HEK293T (cell line): ENCODE measurements at regions not wholly inside any gene's neighbourhood (a gene's known extent, or its start where the extent isn't known, plus 50 kb on each side); places are given as distances from the start of the nearest gene placed in this dataset.

Experiments used
- CTCF ChIA-PET: fragments of 350-600 bp; formaldehyde crosslinking; extraction: SDS; loops from one replicate; lab custom pipeline; 2021; ENCODE audit warnings: antibody characterized with exemption, inconsistent platforms; lab: Yijun Ruan, JAX
- POLR2A ChIA-PET: fragments of 350-600 bp; formaldehyde crosslinking; extraction: SDS; loops from one replicate; lab custom pipeline; 2020; ENCODE audit warnings: antibody characterized with exemption, inconsistent platforms; lab: Yijun Ruan, JAX
- DNase-seq: peaks from one replicate; pipeline ENCODE4 v3.0.0; 2012; ENCODE audit warnings: mixed read lengths; ENCODE audit errors: extremely low spot score
- ARNT ChIP-seq: fragments of 450-650 bp; IDR thresholded peaks from 2 replicates; pipeline ENCODE4 v1.6.1; 2017; ENCODE audit warnings: mild to moderate bottlenecking
- BHLHE40 ChIP-seq: fragments of 450-650 bp; IDR thresholded peaks from 2 replicates; pipeline ENCODE4 v1.6.1; 2016; ENCODE audit warnings: mild to moderate bottlenecking, moderate library complexity, borderline replicate concordance
- CTBP1 ChIP-seq: fragments of 450-650 bp; IDR thresholded peaks from 2 replicates; pipeline ENCODE4 v1.6.1; 2016; ENCODE audit warnings: borderline replicate concordance
- ELF4 ChIP-seq: fragments of 450-650 bp; IDR thresholded peaks from 2 replicates; pipeline ENCODE4 v1.6.1; 2017; ENCODE audit warnings: antibody characterized with exemption
- FOXA1 ChIP-seq: fragments of 450-650 bp; IDR thresholded peaks from 2 replicates; pipeline ENCODE4 v1.6.1; 2016; ENCODE audit warnings: mild to moderate bottlenecking
- FOXK2 ChIP-seq: fragments of 450-650 bp; IDR thresholded peaks from 2 replicates; pipeline ENCODE4 v1.6.1; 2016; ENCODE audit warnings: mild to moderate bottlenecking
- FOXM1 ChIP-seq: fragments of 450-650 bp; IDR thresholded peaks from 2 replicates; pipeline ENCODE4 v1.6.1; 2017; ENCODE audit warnings: mild to moderate bottlenecking, borderline replicate concordance
- HDGF ChIP-seq: fragments of 450-650 bp; IDR thresholded peaks from 2 replicates; pipeline ENCODE4 v1.6.1; 2017; ENCODE audit warnings: antibody characterized with exemption, borderline replicate concordance
- L3MBTL2 ChIP-seq: fragments of 450-650 bp; conservative IDR thresholded peaks from 2 replicates; pipeline ENCODE4 v1.6.1; 2016; ENCODE audit warnings: mild to moderate bottlenecking
- LEF1 ChIP-seq: fragments of 450-650 bp; IDR thresholded peaks from 2 replicates; pipeline ENCODE4 v1.6.1; 2017; ENCODE audit warnings: mild to moderate bottlenecking, borderline replicate concordance
- NFRKB ChIP-seq: fragments of 450-650 bp; IDR thresholded peaks from 2 replicates; pipeline ENCODE4 v1.6.1; 2016; ENCODE audit warnings: mild to moderate bottlenecking, moderate library complexity
- SP1 ChIP-seq: fragments of 450-650 bp; IDR thresholded peaks from 2 replicates; pipeline ENCODE4 v1.6.1; 2017
- SUZ12 ChIP-seq: fragments of 450-650 bp; IDR thresholded peaks from 2 replicates; pipeline ENCODE4 v1.6.1; 2016; ENCODE audit warnings: mild to moderate bottlenecking
- TARDBP ChIP-seq: fragments of 450-650 bp; IDR thresholded peaks from 2 replicates; pipeline ENCODE4 v1.6.1; 2016
- ZNF384 ChIP-seq: fragments of 450-650 bp; IDR thresholded peaks from 2 replicates; pipeline ENCODE4 v1.6.1; 2016
- TF ChIP-seq, protein P1 (sequence below): fragments of 450-650 bp; IDR thresholded peaks from 2 replicates; pipeline ENCODE4 v1.6.1; 2016

DNA sequence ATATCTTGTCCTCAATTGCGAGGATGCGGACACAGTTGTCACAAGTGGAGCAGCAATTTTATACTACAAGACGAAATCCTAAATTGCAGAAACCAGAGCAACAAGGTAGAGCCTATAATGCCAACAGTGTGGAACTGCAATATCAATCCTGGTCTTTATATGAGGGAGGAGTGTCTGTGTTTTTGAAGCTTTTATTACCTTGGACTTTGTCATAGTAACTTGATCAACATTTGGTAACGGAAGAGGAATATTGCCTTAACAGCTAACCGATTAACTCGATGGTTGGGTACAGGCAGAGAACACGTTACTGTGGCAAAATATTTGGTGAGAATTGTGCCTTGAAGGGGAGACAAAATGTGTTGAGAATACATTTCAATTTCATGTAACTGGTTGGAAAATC, 661.5 kb downstream of the FGF9 start:
- TF ChIP-seq BHLHE40 (no peak), FOXA1 (no peak), LEF1 (no peak), ELF4 (no peak), HDGF (no peak), FOXM1 (no peak), FOXK2 (no peak), NFRKB (no peak), TARDBP (no peak), ZNF384 (no peak), CTBP1 (no peak)
- TF ChIP-seq, protein P1, sequence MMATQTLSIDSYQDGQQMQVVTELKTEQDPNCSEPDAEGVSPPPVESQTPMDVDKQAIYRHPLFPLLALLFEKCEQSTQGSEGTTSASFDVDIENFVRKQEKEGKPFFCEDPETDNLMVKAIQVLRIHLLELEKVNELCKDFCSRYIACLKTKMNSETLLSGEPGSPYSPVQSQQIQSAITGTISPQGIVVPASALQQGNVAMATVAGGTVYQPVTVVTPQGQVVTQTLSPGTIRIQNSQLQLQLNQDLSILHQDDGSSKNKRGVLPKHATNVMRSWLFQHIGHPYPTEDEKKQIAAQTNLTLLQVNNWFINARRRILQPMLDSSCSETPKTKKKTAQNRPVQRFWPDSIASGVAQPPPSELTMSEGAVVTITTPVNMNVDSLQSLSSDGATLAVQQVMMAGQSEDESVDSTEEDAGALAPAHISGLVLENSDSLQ = no peak
- no peak for DNase-seq
- CTCF ChIA-PET = no interaction called here
- POLR2A ChIA-PET = no interaction called here

DNA sequence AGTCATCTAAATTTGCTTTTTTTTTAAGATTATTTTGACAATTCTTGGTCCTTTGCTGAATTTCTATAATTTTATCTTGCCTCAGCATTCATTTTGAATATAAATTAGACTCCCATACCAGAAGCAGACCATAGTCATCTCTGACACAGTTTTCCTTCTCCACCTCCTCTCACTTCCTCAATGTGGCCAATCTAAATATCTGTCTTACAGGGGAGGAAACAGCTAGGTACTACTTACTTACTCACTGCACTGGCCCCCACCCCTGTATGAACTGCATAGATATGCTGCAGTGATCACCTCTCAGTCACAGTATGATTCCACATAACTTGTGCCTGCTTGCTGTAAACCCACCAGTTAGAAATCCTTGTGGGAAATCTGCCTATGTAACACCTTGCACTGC, 665.6 kb downstream of the FGF9 start:
- ChIA-PET POLR2A (no interaction called here), CTCF (no interaction called here)
- TF ChIP-seq NFRKB (no peak), L3MBTL2 (no peak), ELF4 (no peak), SUZ12 (no peak), ARNT (no peak), FOXK2 (no peak), HDGF (no peak), SP1 (no peak), FOXA1 (no peak), LEF1 (no peak), FOXM1 (no peak), BHLHE40 (no peak)
- TF ChIP-seq, protein P1 = no peak
- DNase-seq = no peak

DNA sequence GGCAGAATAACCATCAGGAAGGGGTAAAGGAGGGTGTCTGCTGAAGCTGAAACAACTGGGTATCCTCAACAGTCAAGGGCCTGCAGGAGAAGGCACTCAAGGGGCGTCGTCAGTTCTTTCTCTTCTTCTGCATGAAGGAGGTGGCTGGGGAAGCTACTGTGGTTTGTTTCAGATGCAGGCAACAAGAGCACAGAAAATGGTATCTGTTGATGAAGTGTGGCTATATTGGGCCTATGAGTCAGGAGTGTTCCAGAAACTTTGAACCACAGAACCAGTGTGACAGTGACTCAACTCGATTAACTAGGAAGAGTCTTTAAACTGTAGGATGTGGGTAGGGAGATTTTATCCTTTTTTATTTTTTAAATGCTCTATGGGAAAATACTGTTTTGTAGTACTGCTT, 686.3 kb downstream of the FGF9 start:
- ChIA-PET CTCF (no interaction called here), POLR2A (no interaction called here)
- no peak for TF ChIP-seq BHLHE40
- TF ChIP-seq ARNT = no peak
- no peak for TF ChIP-seq FOXA1
- no peak for TF ChIP-seq L3MBTL2
- TF ChIP-seq FOXK2 = no peak
- TF ChIP-seq TARDBP = no peak
- TF ChIP-seq LEF1 = no peak
- no peak for TF ChIP-seq SUZ12
- no peak for TF ChIP-seq NFRKB
- no peak for TF ChIP-seq CTBP1
- TF ChIP-seq, protein P1 = no peak
- no peak for TF ChIP-seq FOXM1
- TF ChIP-seq SP1 = no peak
- no peak for TF ChIP-seq ZNF384
- TF ChIP-seq ELF4 = no peak
- TF ChIP-seq HDGF = no peak
- no peak for DNase-seq

DNA sequence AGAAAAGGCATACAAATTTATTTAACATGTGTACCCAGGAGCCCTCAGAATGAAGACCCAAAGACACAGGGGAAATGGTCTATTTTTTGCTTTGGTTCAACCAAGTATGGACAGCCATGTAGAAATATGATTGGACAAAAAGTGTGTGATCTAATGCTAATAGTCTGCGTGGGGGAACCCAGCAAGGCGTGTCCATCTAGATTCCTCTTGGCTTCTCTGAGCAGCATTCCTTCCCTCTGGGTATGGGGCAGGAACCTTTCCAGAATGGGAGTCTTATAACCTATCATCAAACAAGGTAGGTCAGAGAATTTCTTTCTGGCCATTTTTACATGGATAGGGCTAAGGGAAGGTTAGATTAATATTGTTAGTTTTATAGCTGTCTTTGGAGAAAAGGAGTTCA, 698.2 kb downstream of the FGF9 start:
- ChIA-PET POLR2A (no interaction called here), CTCF (no interaction called here)
- TF ChIP-seq BHLHE40 (no peak), ARNT (no peak), ELF4 (no peak), NFRKB (no peak)
- DNase-seq = no peak

DNA sequence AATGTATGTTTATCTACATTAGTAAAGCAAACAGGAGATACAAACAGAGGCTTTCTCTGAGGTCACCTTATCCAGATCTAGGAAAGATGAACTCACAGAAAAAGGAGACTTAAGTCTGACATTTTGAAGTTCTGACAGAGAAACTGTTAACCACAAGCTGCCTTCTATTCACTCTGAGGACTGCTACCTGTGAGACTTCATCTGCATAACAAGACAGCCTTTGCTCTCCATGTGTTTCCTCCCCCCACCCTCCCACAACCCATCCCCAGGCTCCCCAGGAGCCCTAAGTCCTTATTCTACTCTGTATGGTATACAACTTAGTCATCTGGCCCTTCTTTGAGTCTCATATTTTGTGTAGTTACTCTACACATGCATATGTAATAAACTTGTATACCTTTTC, 699.0 kb downstream of the FGF9 start:
- CTCF ChIA-PET = no interaction called here
- POLR2A ChIA-PET = no interaction called here
- DNase-seq = no peak
- TF ChIP-seq TARDBP (no peak), FOXM1 (no peak), SUZ12 (no peak), NFRKB (no peak), SP1 (no peak), ZNF384 (no peak), LEF1 (no peak), L3MBTL2 (no peak), ARNT (no peak), ELF4 (no peak), FOXA1 (no peak), CTBP1 (no peak), BHLHE40 (no peak), FOXK2 (no peak), HDGF (no peak)
- TF ChIP-seq, protein P1 = no peak

DNA sequence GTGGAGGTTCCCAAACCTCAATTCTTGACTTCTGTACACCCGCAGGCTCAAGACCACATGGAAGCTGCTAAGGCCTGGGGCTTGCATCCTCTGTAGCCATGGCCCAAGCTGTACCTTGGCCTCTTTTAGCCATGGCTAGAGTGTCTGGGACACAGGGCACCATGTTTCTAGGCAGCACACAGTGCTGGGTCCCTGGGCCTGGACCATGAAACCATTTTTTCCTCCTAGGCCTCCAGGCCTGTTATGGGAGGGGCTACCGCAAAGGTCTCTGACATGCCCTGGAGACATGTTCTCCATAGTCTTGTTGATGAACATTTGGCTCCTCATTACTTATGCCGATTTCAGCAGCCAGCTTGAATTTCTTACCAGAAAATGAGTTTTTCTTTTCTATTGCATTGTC, 701.4 kb downstream of the FGF9 start:
- DNase-seq = no peak
- CTCF ChIA-PET = no interaction called here
- no peak for TF ChIP-seq L3MBTL2
- TF ChIP-seq SUZ12 = no peak
- no peak for TF ChIP-seq CTBP1
- no peak for TF ChIP-seq ZNF384
- no peak for TF ChIP-seq TARDBP
- POLR2A ChIA-PET = no interaction called here
